Cardiac muscle cell (in vitro differentiated cells and primary cell): ENCODE measurements at regions not wholly inside any gene's neighbourhood (a gene's known extent, or its start where the extent isn't known, plus 50 kb on each side); places are given as distances from the start of the nearest gene placed in this dataset.

Experiments used
- DNase-seq, 2 donors: peaks; one replicate each; pipeline versions ENCODE4 v3.0.0 to v3.0.0-alpha.2; 2010 to 2017; ENCODE audit warnings: low read depth in 1 of 2, low spot score in 1 of 2
- H3K27ac ChIP-seq: fragments of 200-600 bp; sonication (generic); 2 replicates; pipeline ENCODE4 v1.5.1; 2016
- H3K27me3 ChIP-seq: fragments of 200-600 bp; sonication (generic); 2 replicates; pipeline ENCODE4 v1.6.0; 2016; ENCODE audit warnings: control low read depth
- H3K36me3 ChIP-seq: fragments of 200-600 bp; sonication (generic); 2 replicates; pipeline ENCODE4 v1.5.1; 2016; ENCODE audit warnings: control low read depth
- H3K4me1 ChIP-seq: fragments of 200-600 bp; sonication (generic); 2 replicates; pipeline ENCODE4 v1.8.1; 2017; ENCODE audit warnings: low read depth, mild to moderate bottlenecking, mixed run types
- H3K4me3 ChIP-seq: fragments of 200-600 bp; sonication (generic); 2 replicates; pipeline ENCODE4 v1.5.1; 2016; ENCODE audit warnings: mild to moderate bottlenecking
- H3K9me3 ChIP-seq: fragments of 200-600 bp; sonication (generic); 2 replicates; pipeline ENCODE4 v1.5.1; 2017; ENCODE audit warnings: low read depth, mild to moderate bottlenecking, control low read depth
- TF ChIP-seq, protein P1 (sequence below): IDR thresholded peaks from 2 replicates; pipeline ENCODE4 v1.5.1; 2012; ENCODE audit warnings: low read depth, mild to moderate bottlenecking, low read length

DNA sequence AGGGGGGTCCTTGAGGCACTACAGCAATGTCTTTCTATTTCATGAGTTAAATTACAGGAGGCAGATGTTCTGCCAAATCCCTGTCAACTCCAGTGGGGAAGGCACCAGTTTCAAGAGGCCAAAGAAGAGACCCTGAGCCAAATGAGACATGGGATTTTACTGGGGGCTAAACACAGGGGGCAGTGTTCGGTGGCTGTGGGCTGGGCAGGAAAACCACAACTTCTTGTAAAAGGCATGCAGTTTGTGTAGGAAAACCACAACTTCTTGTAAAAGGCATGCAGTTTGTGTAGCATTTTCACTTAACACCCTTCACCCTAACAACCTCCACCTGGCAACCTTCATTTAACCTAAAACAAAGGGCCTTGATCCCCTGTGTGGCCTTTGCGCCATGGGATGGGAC, 61.0 kb downstream of the POLR2M start:
- H3K36me3 ChIP-seq: no peaks in the 10 kb centered on the region
- H3K4me1 ChIP-seq: no peaks in the 10 kb centered on the region
- H3K9me3 ChIP-seq: no peaks in the 10 kb centered on the region
- DNase-seq: no peak
- no peaks in the 10 kb centered on the region for H3K27me3 ChIP-seq
- H3K27ac ChIP-seq: no peak overlapping the region
- TF ChIP-seq, protein P1, sequence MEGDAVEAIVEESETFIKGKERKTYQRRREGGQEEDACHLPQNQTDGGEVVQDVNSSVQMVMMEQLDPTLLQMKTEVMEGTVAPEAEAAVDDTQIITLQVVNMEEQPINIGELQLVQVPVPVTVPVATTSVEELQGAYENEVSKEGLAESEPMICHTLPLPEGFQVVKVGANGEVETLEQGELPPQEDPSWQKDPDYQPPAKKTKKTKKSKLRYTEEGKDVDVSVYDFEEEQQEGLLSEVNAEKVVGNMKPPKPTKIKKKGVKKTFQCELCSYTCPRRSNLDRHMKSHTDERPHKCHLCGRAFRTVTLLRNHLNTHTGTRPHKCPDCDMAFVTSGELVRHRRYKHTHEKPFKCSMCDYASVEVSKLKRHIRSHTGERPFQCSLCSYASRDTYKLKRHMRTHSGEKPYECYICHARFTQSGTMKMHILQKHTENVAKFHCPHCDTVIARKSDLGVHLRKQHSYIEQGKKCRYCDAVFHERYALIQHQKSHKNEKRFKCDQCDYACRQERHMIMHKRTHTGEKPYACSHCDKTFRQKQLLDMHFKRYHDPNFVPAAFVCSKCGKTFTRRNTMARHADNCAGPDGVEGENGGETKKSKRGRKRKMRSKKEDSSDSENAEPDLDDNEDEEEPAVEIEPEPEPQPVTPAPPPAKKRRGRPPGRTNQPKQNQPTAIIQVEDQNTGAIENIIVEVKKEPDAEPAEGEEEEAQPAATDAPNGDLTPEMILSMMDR: no peak
- no peak overlapping the region for H3K4me3 ChIP-seq

DNA sequence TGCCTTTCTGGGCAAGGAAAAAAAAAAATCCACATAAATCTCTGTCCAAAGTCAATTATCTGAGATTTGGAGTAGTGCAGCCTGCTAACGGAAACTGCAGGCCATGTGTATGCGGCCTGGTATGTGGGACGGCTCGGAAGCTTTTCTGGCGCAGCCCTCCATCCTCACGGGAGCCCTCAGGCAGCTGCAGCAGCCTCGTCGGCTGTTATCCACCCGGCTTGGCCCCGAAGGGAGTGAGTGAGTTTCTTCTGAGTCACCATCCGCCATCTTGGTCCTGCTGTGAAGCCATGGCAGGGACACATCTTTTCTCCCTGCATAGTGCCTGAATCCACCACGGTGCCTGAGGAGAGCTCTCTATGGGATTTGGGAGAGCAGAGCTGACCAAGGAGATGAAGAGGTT, 62.8 kb downstream of the POLR2M start:
- no peak overlapping the region for H3K4me3 ChIP-seq
- no peak overlapping the region for H3K27ac ChIP-seq
- no peaks in the 10 kb centered on the region for H3K27me3 ChIP-seq
- H3K9me3 ChIP-seq: no peaks in the 10 kb centered on the region
- no peaks in the 10 kb centered on the region for H3K36me3 ChIP-seq
- TF ChIP-seq, protein P1: no peak
- no peaks in the 10 kb centered on the region for H3K4me1 ChIP-seq
- DNase-seq: peak in 1 of 2 donors; percentile 91

DNA sequence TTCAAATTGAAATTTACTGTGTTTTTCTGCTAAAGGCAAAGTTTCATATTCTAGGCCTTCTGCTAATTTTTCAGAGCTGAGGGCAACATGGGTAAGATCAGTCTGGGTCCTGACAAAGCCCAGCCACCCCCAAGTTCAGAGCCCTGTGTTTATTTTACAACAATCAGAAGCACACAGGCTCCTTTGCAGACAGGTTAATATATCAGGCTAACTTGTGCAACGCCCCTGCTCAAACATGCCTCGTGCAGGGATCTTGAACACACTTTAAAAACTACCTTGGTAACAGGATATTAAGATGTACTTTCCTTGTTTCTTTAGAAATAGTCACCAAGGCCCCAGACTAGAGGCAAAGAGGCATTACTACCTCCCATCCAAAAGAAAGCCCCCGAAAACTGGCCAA, 64.0 kb downstream of the POLR2M start:
- Histone ChIP-seq H3K36me3 (no peaks in the 10 kb centered on the region), H3K27me3 (no peaks in the 10 kb centered on the region), H3K4me3 (no peak overlapping the region), H3K27ac (no peak overlapping the region), H3K9me3 (no peaks in the 10 kb centered on the region), H3K4me1 (no peaks in the 10 kb centered on the region)
- TF ChIP-seq, protein P1: no peak
- DNase-seq: no peak

DNA sequence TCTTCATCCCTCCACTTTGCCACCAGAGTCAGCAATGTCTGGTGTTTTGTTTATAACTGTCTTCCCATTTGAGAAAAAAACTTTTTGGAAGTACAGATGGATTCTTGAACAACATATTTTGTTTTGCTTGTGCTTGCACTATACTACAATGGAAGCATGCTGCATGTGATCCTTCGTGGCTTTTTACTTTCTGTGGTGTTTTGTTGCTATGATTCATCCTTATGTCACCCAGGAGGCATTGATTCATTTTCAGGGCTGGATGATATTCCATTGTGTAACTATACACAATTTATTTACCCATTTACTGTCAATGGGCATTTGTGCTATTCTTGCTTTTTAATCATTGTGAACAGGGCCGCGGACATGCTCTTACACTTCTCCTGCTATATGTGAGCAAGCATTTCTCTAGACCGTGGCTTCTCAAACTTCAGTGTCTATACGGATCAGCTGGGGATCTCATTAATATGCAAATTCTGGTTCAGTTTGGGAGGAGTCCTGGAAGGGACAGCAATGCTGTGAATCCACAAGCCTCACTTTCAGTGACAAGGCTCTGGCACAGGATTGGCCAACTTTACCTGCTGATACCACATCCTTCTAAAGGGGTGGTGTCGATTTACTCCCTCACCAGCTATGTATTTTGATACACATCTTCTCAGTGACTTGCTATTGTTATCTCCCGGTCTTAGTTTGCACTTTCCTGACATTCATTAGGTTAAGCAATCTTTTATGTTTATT, 65.9 kb downstream of the POLR2M start:
- TF ChIP-seq, protein P1: no peak
- Histone ChIP-seq H3K4me3 (no peak overlapping the region), H3K27ac (no peak overlapping the region), H3K9me3 (no peaks in the 10 kb centered on the region), H3K36me3 (no peaks in the 10 kb centered on the region), H3K4me1 (no peaks in the 10 kb centered on the region), H3K27me3 (no peaks in the 10 kb centered on the region)
- DNase-seq: no peak

DNA sequence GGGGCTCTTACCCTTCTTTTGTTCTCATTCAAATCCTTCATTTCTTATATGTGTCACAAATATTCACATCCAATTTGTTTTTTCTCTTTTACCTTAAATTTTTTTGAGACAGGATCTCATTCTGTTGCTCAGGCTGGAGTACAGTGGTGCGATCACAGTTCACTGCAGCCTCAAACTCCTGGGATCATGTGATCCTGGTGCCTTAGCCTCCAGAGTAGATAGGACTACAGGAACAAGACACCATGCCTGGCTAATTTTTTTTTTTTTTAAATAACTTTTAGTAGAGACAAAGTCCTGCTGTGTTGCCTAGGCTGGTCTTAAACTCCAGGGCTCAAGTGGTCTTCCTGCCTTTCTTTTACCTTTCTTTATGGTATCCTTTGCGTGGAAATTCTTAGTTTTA, 66.5 kb downstream of the POLR2M start:
- Histone ChIP-seq H3K27ac (no peak overlapping the region), H3K27me3 (no peaks in the 10 kb centered on the region), H3K4me1 (no peaks in the 10 kb centered on the region), H3K9me3 (no peaks in the 10 kb centered on the region), H3K36me3 (no peaks in the 10 kb centered on the region), H3K4me3 (no peak overlapping the region)
- no peak for DNase-seq
- TF ChIP-seq, protein P1: no peak
